Nephron (organoid): ENCODE measurements at regions not wholly inside any gene's neighbourhood (a gene's known extent, or its start where the extent isn't known, plus 50 kb on each side); places are given as distances from the start of the nearest gene placed in this dataset.

Experiments used
- H3K27ac Mint-ChIP-seq, 3 experiments: 2 replicates each; pipeline ENCODE4 v1.8.0; 2020; ENCODE audit warnings: mixed read lengths in 3 of 3, mild to moderate bottlenecking in 2 of 3, moderate library complexity in 1 of 3
- H3K27me3 Mint-ChIP-seq: 2 replicates; pipeline ENCODE4 v1.8.0; 2021; ENCODE audit warnings: low read depth, mild to moderate bottlenecking, moderate library complexity, mixed read lengths
- H3K36me3 Mint-ChIP-seq: 2 replicates; pipeline ENCODE4 v1.8.0; 2020; ENCODE audit warnings: low read depth, mixed read lengths
- H3K4me1 Mint-ChIP-seq: 2 replicates; pipeline ENCODE4 v1.8.0; 2020; ENCODE audit warnings: mixed read lengths
- H3K4me3 Mint-ChIP-seq, 3 experiments: 2 replicates each; pipeline ENCODE4 v1.8.0; 2020; ENCODE audit warnings: mild to moderate bottlenecking in 3 of 3, mixed read lengths in 3 of 3, moderate library complexity in 2 of 3
- H3K9me3 Mint-ChIP-seq: 2 replicates; pipeline ENCODE4 v1.8.0; 2020; ENCODE audit warnings: mixed read lengths
- TF ChIP-seq, protein P1 (sequence below), 3 experiments: fragments of 200-600 bp; sonication (generic); IDR thresholded peaks; one replicate each; pipeline ENCODE4 v1.5.0; 2021; ENCODE audit warnings: antibody characterized with exemption in 3 of 3; ENCODE audit not compliant: unreplicated experiment in 3 of 3

DNA sequence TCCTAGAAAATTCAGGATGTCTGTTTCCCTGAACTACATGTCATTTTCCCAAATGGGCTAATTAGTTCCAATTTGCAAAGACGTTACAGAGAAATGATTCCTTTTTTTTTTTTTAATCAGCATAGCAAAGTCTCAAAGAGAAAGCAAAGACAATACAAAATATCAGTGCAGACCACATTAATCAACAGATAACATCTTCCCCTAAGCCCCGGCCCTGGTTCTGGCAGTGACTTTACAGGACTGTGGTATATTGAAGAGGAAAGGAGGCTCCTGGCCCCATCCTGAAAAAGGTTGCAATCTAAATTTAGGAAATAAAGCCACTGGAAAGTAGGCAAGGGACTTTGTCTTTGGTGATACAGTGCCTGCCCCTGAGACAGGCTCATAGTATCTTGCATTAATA, 836.5 kb downstream of the NTRK3 start:
- H3K27ac Mint-ChIP-seq, result no peak overlapping the region
- no peak overlapping the region for H3K4me3 Mint-ChIP-seq
- no peaks in the 10 kb centered on the region for H3K4me1 Mint-ChIP-seq
- no peaks in the 10 kb centered on the region for H3K9me3 Mint-ChIP-seq
- TF ChIP-seq, protein P1, sequence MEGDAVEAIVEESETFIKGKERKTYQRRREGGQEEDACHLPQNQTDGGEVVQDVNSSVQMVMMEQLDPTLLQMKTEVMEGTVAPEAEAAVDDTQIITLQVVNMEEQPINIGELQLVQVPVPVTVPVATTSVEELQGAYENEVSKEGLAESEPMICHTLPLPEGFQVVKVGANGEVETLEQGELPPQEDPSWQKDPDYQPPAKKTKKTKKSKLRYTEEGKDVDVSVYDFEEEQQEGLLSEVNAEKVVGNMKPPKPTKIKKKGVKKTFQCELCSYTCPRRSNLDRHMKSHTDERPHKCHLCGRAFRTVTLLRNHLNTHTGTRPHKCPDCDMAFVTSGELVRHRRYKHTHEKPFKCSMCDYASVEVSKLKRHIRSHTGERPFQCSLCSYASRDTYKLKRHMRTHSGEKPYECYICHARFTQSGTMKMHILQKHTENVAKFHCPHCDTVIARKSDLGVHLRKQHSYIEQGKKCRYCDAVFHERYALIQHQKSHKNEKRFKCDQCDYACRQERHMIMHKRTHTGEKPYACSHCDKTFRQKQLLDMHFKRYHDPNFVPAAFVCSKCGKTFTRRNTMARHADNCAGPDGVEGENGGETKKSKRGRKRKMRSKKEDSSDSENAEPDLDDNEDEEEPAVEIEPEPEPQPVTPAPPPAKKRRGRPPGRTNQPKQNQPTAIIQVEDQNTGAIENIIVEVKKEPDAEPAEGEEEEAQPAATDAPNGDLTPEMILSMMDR (IDR thresholded peaks at IDR 0.05; ENCODE audit: unreplicated experiment in 3 of 3), result no peak
- H3K27me3 Mint-ChIP-seq, result no peaks in the 10 kb centered on the region
- H3K36me3 Mint-ChIP-seq, result no peaks in the 10 kb centered on the region

DNA sequence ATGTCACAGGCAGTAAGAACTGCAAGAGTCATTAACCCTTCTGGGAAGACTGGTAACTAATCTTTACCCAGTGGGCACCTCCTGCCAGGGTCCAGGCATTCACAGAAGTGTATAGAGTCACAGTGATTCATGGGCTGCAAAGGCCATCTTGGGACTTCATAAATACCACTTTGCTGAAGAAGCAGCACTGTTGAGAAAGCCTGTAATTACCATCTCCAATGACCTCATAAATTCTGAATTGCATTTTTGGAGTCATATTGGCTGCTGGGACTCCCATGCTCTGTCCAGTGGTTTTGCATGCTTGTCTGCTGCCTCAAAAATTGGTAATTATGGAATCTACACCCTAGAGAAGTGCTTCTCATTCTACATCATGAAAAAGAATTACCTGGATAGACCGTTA, 837.2 kb downstream of the NTRK3 start:
- Mint-ChIP-seq H3K27ac (no peak overlapping the region), H3K36me3 (no peaks in the 10 kb centered on the region), H3K4me1 (no peaks in the 10 kb centered on the region), H3K27me3 (no peaks in the 10 kb centered on the region), H3K9me3 (no peaks in the 10 kb centered on the region), H3K4me3 (no peak overlapping the region)
- TF ChIP-seq, protein P1 (IDR thresholded peaks at IDR 0.05; ENCODE audit: unreplicated experiment in 3 of 3), result no peak

DNA sequence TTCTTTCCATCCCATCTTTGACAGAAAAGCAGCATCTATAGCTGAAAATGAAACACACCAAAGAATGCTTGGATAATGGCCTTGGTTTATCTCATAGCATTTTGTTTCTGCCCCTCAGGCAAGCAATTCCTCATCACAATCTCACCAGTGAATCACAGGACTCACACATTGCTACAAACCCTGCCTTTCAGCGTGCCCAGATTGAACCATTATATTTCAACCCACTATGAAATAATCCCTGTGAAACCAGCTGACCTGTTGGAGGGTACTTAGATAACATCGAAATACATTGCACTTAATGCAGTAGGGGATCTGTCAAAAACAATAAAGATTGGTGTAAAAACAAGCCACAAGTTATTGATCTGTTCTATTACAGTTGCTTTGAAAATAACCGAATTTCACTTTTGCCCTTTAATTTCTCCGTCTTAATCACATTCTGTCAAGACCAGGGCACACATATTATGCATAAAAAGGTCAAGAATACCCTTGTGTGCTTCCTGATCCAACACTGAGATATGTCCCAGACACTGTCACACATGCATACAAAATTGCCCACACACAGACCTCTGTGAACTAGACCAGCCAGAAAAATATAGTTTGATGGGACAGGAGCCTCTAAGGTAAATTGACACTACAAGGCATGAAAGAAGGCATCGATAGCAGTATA, 839.8 kb downstream of the NTRK3 start:
- Mint-ChIP-seq H3K27me3 (no peaks in the 10 kb centered on the region), H3K27ac (no peak overlapping the region), H3K4me3 (no peak overlapping the region), H3K36me3 (no peaks in the 10 kb centered on the region), H3K4me1 (no peaks in the 10 kb centered on the region), H3K9me3 (no peaks in the 10 kb centered on the region)
- TF ChIP-seq, protein P1 (IDR thresholded peaks at IDR 0.05; ENCODE audit: unreplicated experiment in 3 of 3), result no peak

DNA sequence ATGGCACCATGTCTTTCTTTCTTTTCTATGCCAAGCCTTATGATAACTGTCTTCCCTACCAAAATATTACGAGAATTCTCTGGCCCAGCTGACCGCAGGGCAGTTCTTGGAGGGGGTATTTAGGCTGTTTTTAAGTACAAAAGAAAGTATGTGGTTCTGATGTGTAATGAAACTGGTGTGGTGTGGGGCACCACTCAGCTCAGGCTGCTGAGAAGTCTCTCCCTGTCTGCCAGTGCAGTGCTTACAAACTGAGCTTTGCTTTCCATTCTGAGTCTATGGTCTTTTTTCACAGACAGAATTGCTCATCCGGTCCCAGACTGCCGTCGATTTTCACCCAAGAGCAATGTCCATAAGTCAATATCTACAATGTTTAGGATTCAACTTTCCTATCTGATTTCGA, 847.6 kb downstream of the NTRK3 start:
- Mint-ChIP-seq H3K27ac (no peak overlapping the region), H3K9me3 (no peaks in the 10 kb centered on the region), H3K36me3 (no peaks in the 10 kb centered on the region), H3K4me1 (no peaks in the 10 kb centered on the region), H3K27me3 (no peaks in the 10 kb centered on the region), H3K4me3 (no peak overlapping the region)
- TF ChIP-seq, protein P1 (IDR thresholded peaks at IDR 0.05; ENCODE audit: unreplicated experiment in 3 of 3), result no peak

GRCh38 chr15:87403973-87404372, 852.6 kb downstream of the NTRK3 start:
- Mint-ChIP-seq H3K9me3 (no peaks in the 10 kb centered on the region), H3K27me3 (no peaks in the 10 kb centered on the region), H3K4me3 (no peak overlapping the region), H3K4me1 (no peaks in the 10 kb centered on the region), H3K36me3 (no peaks in the 10 kb centered on the region), H3K27ac (no peak overlapping the region)
- TF ChIP-seq, protein P1 (IDR thresholded peaks at IDR 0.05; ENCODE audit: unreplicated experiment in 3 of 3), result no peak

DNA sequence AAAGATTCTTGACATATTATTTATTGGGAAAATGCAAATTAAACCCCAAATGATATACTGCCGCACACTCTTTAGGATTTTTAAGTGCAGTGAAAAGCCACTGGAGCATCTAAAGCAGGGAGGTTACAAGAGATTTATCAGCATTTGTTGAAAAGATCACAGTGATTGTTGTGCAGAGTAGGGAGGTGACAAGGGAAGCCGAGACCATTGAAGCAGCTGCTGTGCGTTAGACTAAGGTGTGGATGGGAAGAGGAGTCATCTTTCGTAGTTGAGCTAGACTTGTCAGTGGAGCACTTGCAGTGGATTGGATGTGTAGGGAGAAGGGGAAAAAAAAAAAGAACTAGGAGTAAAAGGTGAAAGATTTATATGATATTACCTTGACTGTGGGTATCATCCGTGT, 854.6 kb downstream of the NTRK3 start:
- Mint-ChIP-seq H3K9me3 (no peaks in the 10 kb centered on the region), H3K27me3 (no peaks in the 10 kb centered on the region), H3K4me3 (no peak overlapping the region), H3K36me3 (no peaks in the 10 kb centered on the region), H3K4me1 (no peaks in the 10 kb centered on the region), H3K27ac (no peak overlapping the region)
- TF ChIP-seq, protein P1 (IDR thresholded peaks at IDR 0.05; ENCODE audit: unreplicated experiment in 3 of 3), result no peak
